Progenitor cell of endocrine pancreas (in vitro differentiated cells): ENCODE measurements at regions not wholly inside any gene's neighbourhood (a gene's known extent, or its start where the extent isn't known, plus 50 kb on each side); places are given as distances from the start of the nearest gene placed in this dataset.
A peak's percentile ranks its signal among the peaks of the same experiment; 100 is the strongest.
"Not testable (repeated sequence)": the region's sequence is repeated elsewhere in the genome, so short reads cannot be mapped to it uniquely, and the experiment has no call there.

Experiments used
- DNase-seq: peaks from one replicate; pipeline ENCODE4 v3.0.0; 2021; ENCODE audit warnings: low spot score; ENCODE audit not compliant: unreplicated experiment
- H3K27ac Mint-ChIP-seq: 2 replicates; pipeline ENCODE4 v1.8.0; 2021; ENCODE audit warnings: mild to moderate bottlenecking, moderate library complexity, mixed read lengths
- H3K27me3 Mint-ChIP-seq: 2 replicates; pipeline ENCODE4 v1.8.0; 2021; ENCODE audit warnings: mixed read lengths
- H3K36me3 Mint-ChIP-seq: 2 replicates; pipeline ENCODE4 v1.8.0; 2022; ENCODE audit warnings: mixed read lengths; ENCODE audit not compliant: insufficient read depth
- H3K4me1 Mint-ChIP-seq: 2 replicates; pipeline ENCODE4 v1.8.0; 2021; ENCODE audit warnings: low read depth, mixed read lengths
- H3K4me3 Mint-ChIP-seq: 2 replicates; pipeline ENCODE4 v1.8.0; 2021; ENCODE audit warnings: low read depth, mild to moderate bottlenecking, moderate library complexity, mixed read lengths
- H3K9me3 Mint-ChIP-seq: 2 replicates; pipeline ENCODE4 v1.8.0; 2021; ENCODE audit warnings: low read depth, mixed read lengths
- CTCF ChIP-seq: fragments of 200-600 bp; sonication (generic); IDR thresholded peaks from one replicate; pipeline ENCODE4 v1.5.0; 2021; ENCODE audit warnings: antibody characterized with exemption, mild to moderate bottlenecking; ENCODE audit not compliant: unreplicated experiment

GRCh38 chr11:101262995-101263394 lies 133.4 kb upstream of the PGR start:
- Mint-ChIP-seq H3K36me3 (no peaks in the 10 kb centered on the region), H3K4me3 (no peak overlapping the region), H3K27me3 (no peaks in the 10 kb centered on the region), H3K27ac (no peak overlapping the region), H3K4me1 (no peaks in the 10 kb centered on the region), H3K9me3 (no peaks in the 10 kb centered on the region)
- no peak for TF ChIP-seq CTCF
- DNase-seq, result no peak

DNA sequence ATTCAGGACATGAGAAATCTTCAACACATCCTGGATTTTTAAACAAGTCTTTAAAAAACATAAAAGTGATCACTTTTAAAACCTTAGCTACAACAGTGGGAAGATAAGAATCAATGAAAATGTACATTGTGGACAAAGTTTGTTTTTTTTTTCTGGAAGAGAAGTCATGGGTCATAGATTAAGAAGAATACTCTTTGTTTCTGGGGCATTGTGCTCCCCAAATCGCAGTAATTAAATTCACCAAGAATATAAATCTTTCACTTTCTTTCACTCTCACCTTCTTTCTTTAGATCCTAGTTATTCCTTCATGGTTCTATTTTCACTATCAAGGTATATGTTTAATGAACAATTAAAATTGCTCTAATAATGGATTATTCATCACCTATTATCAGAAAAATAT lies 132.6 kb upstream of the PGR start:
- H3K4me3 Mint-ChIP-seq, result no peak overlapping the region
- no peaks in the 10 kb centered on the region for H3K9me3 Mint-ChIP-seq
- no peaks in the 10 kb centered on the region for H3K27me3 Mint-ChIP-seq
- H3K4me1 Mint-ChIP-seq, result no peaks in the 10 kb centered on the region
- no peak for DNase-seq
- no peaks in the 10 kb centered on the region for H3K36me3 Mint-ChIP-seq
- no peak overlapping the region for H3K27ac Mint-ChIP-seq
- no peak for TF ChIP-seq CTCF

GRCh38 chr11:101255036-101255435 lies 125.4 kb upstream of the PGR start:
- H3K27ac Mint-ChIP-seq, result no peak overlapping the region
- H3K36me3 Mint-ChIP-seq, result no peaks in the 10 kb centered on the region
- no peaks in the 10 kb centered on the region for H3K4me1 Mint-ChIP-seq
- H3K4me3 Mint-ChIP-seq, result no peak overlapping the region
- peaks cover 7% of the 10 kb centered on the region for H3K9me3 Mint-ChIP-seq
- DNase-seq, result no peak
- H3K27me3 Mint-ChIP-seq, result no peaks in the 10 kb centered on the region
- no peak for TF ChIP-seq CTCF

- Mint-ChIP-seq H3K9me3 (peaks cover 7% of the 10 kb centered on the region), H3K27ac (no peak overlapping the region), H3K36me3 (no peaks in the 10 kb centered on the region), H3K4me3 (no peak overlapping the region), H3K27me3 (no peaks in the 10 kb centered on the region), H3K4me1 (no peaks in the 10 kb centered on the region)
- no peak for TF ChIP-seq CTCF
- no peak for DNase-seq
Observed at GRCh38 chr11:101254037-101254436, 124.4 kb upstream of the PGR start.

DNA sequence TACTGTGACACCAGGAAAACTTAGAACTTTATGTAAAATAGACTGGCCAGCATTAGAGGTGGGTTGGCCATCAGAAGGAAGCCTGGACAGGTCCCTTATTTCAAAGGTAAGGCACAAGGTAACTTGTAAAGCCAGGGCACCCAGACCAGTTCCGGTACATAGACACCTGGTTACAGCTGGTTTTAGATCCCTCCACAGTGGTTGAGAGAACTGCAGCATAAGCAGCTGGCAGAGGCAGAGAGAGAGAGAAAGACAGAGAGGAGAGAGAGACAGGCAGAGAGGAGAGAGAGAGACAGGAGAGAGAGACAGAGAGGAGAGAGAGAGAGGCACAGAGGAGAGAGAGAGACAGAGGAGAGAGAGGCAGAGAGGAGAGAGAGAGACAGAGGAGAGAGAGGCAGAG lies 116.0 kb upstream of the PGR start:
- not testable (repeated sequence) for H3K27me3 Mint-ChIP-seq, H3K9me3 Mint-ChIP-seq, H3K36me3 Mint-ChIP-seq, H3K4me1 Mint-ChIP-seq, H3K4me3 Mint-ChIP-seq, DNase-seq
- peak overlapping the region; percentile 31 for H3K27ac Mint-ChIP-seq

DNA sequence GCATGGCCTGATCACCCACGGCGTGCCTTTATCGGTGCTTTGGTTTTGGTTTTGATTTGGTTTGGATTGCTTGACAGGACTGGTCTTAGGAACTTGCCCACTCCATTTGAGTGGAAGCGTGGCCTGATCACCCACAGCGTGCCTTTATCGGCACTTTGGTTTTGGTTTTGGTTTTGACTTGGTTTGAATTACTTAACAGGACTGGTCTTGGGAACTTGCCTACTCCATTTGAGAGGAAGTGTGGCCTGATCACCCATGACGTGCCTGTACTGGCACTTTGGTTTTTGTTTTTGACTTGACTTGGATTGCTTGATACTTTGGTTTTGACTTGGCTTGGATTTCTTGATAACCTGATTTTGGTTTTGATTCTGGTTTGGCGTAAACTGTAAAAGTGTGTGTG lies 115.5 kb upstream of the PGR start:
- H3K4me3 Mint-ChIP-seq, H3K27me3 Mint-ChIP-seq, H3K36me3 Mint-ChIP-seq, DNase-seq, H3K4me1 Mint-ChIP-seq, H3K9me3 Mint-ChIP-seq, H3K27ac Mint-ChIP-seq: not testable (repeated sequence)
